A673 (cell line): ENCODE measurements at regions not wholly inside any gene's neighbourhood (a gene's known extent, or its start where the extent isn't known, plus 50 kb on each side); places are given as distances from the start of the nearest gene placed in this dataset.

Experiments
- BruUV-seq: library from RNA; stranded (reverse); fragments of 400-500 nt; replicated peaks from 2 replicates; lab custom pipeline; 2021; lab: Mats Ljungman, UMichigan
- CTCF ChIA-PET: fragments of 300-600 bp; sonication (Branson Sonifier 250); formaldehyde crosslinking; loops from one replicate; lab custom pipeline; 2022; ENCODE audit warnings: antibody characterized with exemption; lab: Charles Lee
- POLR2A ChIA-PET: fragments of 300-600 bp; sonication (Branson Sonifier 250); formaldehyde crosslinking; loops from one replicate; lab custom pipeline; 2022; ENCODE audit warnings: antibody characterized with exemption; ENCODE audit not compliant: low non-redundant PET; lab: Charles Lee
- DNase-seq: peaks from one replicate; pipeline ENCODE4 v3.0.0-alpha.2; 2015; ENCODE audit warnings: low spot score
- H3K27ac ChIP-seq: fragments of 200-600 bp; sonication (generic); 2 replicates; pipeline ENCODE4 v1.5.1; 2016; ENCODE audit warnings: mixed run types, low read depth, mild to moderate bottlenecking, mixed read lengths, antibody characterized with exemption, low read length; ENCODE audit not compliant: poor library complexity, severe bottlenecking
- H3K27me3 ChIP-seq: fragments of 200-600 bp; sonication (generic); replicated peaks from 2 replicates; pipeline ENCODE4 v1.6.1; 2017; ENCODE audit warnings: mixed run types, low read depth, mild to moderate bottlenecking, mixed read lengths, antibody characterized with exemption, low read length; ENCODE audit not compliant: insufficient read depth, poor library complexity
- H3K36me3 ChIP-seq: fragments of 200-600 bp; sonication (generic); 2 replicates; pipeline ENCODE4 v1.6.1; 2016; ENCODE audit warnings: mixed run types, mild to moderate bottlenecking, mixed read lengths, antibody characterized with exemption, low read length; ENCODE audit not compliant: insufficient read depth, poor library complexity, severe bottlenecking
- H3K4me1 ChIP-seq: fragments of 200-600 bp; sonication (generic); 2 replicates; pipeline ENCODE4 v1.6.1; 2017; ENCODE audit warnings: mixed run types, mild to moderate bottlenecking, mixed read lengths, antibody characterized with exemption, low read length; ENCODE audit not compliant: insufficient read depth, poor library complexity, severe bottlenecking
- H3K4me3 ChIP-seq: fragments of 200-600 bp; sonication (generic); 2 replicates; pipeline ENCODE4 v1.5.1; 2016; ENCODE audit warnings: low read depth, mixed run types, mild to moderate bottlenecking, mixed read lengths, low read length; ENCODE audit not compliant: poor library complexity, severe bottlenecking
- H3K9me3 ChIP-seq: fragments of 200-600 bp; sonication (generic); 2 replicates; pipeline ENCODE4 v1.6.1; 2016; ENCODE audit warnings: mixed run types, low read depth, mild to moderate bottlenecking, mixed read lengths, antibody characterized with exemption, low read length; ENCODE audit not compliant: poor library complexity, severe bottlenecking
- EZH2 ChIP-seq: fragments of 200-600 bp; sonication (generic); IDR thresholded peaks from 2 replicates; pipeline ENCODE4 v1.6.1; 2017; ENCODE audit warnings: borderline replicate concordance, low read depth, mild to moderate bottlenecking, mixed read lengths, antibody characterized with exemption, low read length; ENCODE audit not compliant: poor library complexity, severe bottlenecking
- intact Hi-C: fragments of 100-400 bp; cut with micrococcal nuclease; formaldehyde crosslinking; loops from one replicate; pipeline ENCODE4 v1.10.0; 2022; ENCODE audit not compliant: unreplicated experiment
- TF ChIP-seq, protein P1 (sequence below): fragments of 300-800, 200-600 bp; sonication (generic); conservative IDR thresholded peaks from 2 replicates; pipeline ENCODE4 v1.5.1; 2017; ENCODE audit warnings: low read depth, mild to moderate bottlenecking, antibody characterized with exemption, low read length, moderate library complexity, mixed read lengths

DNA sequence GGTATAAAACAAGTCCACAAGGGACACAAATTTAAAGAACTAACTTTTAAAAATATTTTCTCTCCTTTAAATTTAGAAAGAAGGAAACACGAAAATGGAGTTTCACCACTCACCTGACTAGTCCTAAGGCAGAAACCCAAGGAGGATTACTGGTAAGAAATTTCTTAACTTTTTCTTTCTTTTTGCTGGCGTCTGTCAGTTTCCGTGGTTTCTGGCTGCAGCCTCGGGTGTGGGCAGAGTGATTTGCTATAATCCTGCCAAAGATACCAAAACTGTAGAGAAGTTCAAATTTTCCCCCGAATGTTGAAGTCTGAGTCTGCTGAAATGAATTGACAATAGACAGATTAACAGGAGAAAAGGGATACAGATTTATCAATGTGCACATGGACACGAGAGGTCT is 843.6 kb upstream of the ALCAM start:
- TF ChIP-seq, protein P1, sequence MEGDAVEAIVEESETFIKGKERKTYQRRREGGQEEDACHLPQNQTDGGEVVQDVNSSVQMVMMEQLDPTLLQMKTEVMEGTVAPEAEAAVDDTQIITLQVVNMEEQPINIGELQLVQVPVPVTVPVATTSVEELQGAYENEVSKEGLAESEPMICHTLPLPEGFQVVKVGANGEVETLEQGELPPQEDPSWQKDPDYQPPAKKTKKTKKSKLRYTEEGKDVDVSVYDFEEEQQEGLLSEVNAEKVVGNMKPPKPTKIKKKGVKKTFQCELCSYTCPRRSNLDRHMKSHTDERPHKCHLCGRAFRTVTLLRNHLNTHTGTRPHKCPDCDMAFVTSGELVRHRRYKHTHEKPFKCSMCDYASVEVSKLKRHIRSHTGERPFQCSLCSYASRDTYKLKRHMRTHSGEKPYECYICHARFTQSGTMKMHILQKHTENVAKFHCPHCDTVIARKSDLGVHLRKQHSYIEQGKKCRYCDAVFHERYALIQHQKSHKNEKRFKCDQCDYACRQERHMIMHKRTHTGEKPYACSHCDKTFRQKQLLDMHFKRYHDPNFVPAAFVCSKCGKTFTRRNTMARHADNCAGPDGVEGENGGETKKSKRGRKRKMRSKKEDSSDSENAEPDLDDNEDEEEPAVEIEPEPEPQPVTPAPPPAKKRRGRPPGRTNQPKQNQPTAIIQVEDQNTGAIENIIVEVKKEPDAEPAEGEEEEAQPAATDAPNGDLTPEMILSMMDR = no peak
- TF ChIP-seq EZH2 = no peak
- Histone ChIP-seq H3K36me3 (no peaks in the 10 kb centered on the region), H3K9me3 (no peaks in the 10 kb centered on the region), H3K27ac (no peak overlapping the region), H3K27me3 (no peaks in the 10 kb centered on the region), H3K4me3 (no peak overlapping the region), H3K4me1 (no peaks in the 10 kb centered on the region)
- no peak for DNase-seq
- POLR2A ChIA-PET = no interaction called here
- BruUV-seq = no TSS peak
- CTCF ChIA-PET = no interaction called here
- intact Hi-C loops = no loop called here

DNA sequence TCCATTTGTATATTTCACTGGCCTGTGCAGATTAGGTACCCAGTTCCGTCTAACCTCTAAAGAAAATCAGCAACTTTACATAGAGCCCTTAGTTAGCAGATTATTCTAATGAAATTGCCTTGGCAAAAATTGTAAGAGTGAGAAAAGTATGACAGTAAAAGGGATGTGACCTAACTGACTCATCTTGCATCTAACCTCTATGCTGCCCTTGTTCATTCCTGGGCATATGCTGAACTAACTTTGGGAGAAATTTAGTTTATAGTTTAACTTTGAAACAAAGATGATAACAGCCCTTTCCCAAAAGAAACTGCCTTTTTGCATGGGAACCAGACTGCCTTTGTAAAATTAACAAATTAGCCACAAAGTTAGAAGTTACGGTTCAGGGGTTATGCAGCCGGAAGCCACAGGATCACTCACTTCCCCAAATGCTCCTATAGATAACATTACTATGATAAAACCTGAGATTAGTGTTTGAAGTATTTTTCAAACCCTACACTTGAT is 839.8 kb upstream of the ALCAM start:
- H3K4me1 ChIP-seq = no peaks in the 10 kb centered on the region
- no peaks in the 10 kb centered on the region for H3K27me3 ChIP-seq
- no peak for DNase-seq
- H3K4me3 ChIP-seq = no peak overlapping the region
- no peaks in the 10 kb centered on the region for H3K36me3 ChIP-seq
- no peaks in the 10 kb centered on the region for H3K9me3 ChIP-seq
- POLR2A ChIA-PET = no interaction called here
- CTCF ChIA-PET = no interaction called here
- BruUV-seq = no TSS peak
- H3K27ac ChIP-seq = no peak overlapping the region
- TF ChIP-seq EZH2 = no peak
- TF ChIP-seq, protein P1 = no peak
- intact Hi-C loops = no loop called here

DNA sequence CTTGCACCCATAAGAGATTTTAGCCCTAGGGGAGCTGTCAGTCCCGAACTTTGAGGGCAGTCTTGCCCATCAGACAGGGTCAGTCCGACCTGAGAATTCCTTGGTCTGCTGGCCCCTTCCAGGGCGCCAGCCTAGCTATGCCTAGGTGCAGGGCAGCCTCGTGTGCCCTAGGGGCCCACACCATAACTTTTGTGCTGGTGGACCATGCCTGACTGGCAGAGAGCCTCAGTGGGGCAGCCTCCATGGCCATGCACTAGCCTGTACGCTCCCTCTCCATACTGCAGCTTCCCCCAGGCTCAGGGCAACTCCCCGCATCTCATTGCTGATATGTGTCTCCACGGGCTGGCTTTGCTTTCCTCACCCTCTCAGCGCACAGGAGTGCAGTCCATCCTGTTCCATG is 835.8 kb upstream of the ALCAM start:
- BruUV-seq = no TSS peak
- CTCF ChIA-PET = no interaction called here
- H3K27me3 ChIP-seq = no peaks in the 10 kb centered on the region
- TF ChIP-seq, protein P1 = no peak
- no peak for TF ChIP-seq EZH2
- no peaks in the 10 kb centered on the region for H3K36me3 ChIP-seq
- intact Hi-C loops = no loop called here
- H3K4me3 ChIP-seq = no peak overlapping the region
- no peak overlapping the region for H3K27ac ChIP-seq
- peaks cover 4% of the 10 kb centered on the region for H3K9me3 ChIP-seq
- no peaks in the 10 kb centered on the region for H3K4me1 ChIP-seq
- POLR2A ChIA-PET = no interaction called here
- DNase-seq = no peak
